ENCODE measurements at regions not wholly inside any gene's neighbourhood (a gene's known extent, or its start where the extent isn't known, plus 50 kb on each side); places are given as distances from the start of the nearest gene placed in this dataset.
"Not testable (repeated sequence)": the region's sequence is repeated elsewhere in the genome, so short reads cannot be mapped to it uniquely, and the experiment has no call there.

DNA sequence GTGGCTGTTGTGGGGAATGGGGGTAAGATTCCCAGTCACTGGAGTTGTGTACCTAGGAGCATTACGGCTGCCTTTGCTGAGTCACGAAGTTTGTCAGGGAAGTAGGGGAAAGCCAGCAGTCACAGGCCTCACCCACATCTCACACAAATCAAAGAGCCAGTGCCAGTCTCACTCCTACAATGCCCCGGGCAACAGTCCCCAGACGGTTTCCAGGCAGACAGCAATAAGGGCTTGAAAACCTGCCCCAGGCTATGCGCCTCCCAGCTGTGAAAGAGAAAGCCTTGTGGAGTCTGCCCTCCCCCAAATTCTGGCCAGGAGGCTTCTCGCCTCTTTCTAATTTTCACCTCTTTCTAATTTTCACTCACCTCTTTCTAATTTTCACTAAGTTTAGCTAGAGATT lies 142.3 kb upstream of the EDNRB start:
- Histone ChIP-seq H3K4me3 (replicated peaks in 1 of 3; ENCODE audit: insufficient read depth in 1 of 3, low read depth in 1 of 3, low read length in 3 of 3) (no peak overlapping the region), H3K9me1 (replicated peaks; ENCODE audit: control insufficient read depth, extremely low read depth, insufficient read depth, low read length) (no peaks in the 10 kb centered on the region), H4K20me1 (replicated peaks; ENCODE audit: control insufficient read depth, extremely low read depth, insufficient read depth, low read length) (no peaks in the 10 kb centered on the region), H3K4me2 (ENCODE audit: insufficient read depth, low read length) (no peak overlapping the region), H3K27me3 (ENCODE audit: control insufficient read depth in 2 of 2, insufficient read depth in 2 of 2, low read length in 2 of 2) (no peaks in the 10 kb centered on the region), H3K79me2 (ENCODE audit: control insufficient read depth, insufficient read depth, low read length) (no peaks in the 10 kb centered on the region), H2AFZ (ENCODE audit: low read depth, low read length) (no peak overlapping the region), H3K4me1 (ENCODE audit: control insufficient read depth, extremely low read depth, insufficient read depth, low read length) (no peaks in the 10 kb centered on the region), H3K27ac (ENCODE audit: insufficient read depth, low read depth, low read length) (no peak overlapping the region), H3K9me3 (replicated peaks; ENCODE audit: control insufficient read depth, insufficient read depth, low read length) (no peaks in the 10 kb centered on the region), H3K9ac (replicated peaks; ENCODE audit: extremely low read depth, insufficient read depth, low read length) (no peak overlapping the region), H3K36me3 (ENCODE audit: control insufficient read depth in 2 of 2, extremely low read depth in 1 of 2, insufficient read depth in 2 of 2, low read length in 2 of 2) (no peaks in the 10 kb centered on the region)
- ChIA-PET CTCF (no interaction called here), POLR2A (no interaction called here)
- dilution Hi-C loops (cut with MboI; ENCODE audit: extremely low pct_ligation_motif_present, low sequenced_read_pairs), result no loop called here
- no peak for TF ChIP-seq EZH2 (IDR thresholded peaks at IDR 0.05; ENCODE audit: borderline replicate concordance, low read depth, low read length, severe bottlenecking)
- TF ChIP-seq, protein P1, sequence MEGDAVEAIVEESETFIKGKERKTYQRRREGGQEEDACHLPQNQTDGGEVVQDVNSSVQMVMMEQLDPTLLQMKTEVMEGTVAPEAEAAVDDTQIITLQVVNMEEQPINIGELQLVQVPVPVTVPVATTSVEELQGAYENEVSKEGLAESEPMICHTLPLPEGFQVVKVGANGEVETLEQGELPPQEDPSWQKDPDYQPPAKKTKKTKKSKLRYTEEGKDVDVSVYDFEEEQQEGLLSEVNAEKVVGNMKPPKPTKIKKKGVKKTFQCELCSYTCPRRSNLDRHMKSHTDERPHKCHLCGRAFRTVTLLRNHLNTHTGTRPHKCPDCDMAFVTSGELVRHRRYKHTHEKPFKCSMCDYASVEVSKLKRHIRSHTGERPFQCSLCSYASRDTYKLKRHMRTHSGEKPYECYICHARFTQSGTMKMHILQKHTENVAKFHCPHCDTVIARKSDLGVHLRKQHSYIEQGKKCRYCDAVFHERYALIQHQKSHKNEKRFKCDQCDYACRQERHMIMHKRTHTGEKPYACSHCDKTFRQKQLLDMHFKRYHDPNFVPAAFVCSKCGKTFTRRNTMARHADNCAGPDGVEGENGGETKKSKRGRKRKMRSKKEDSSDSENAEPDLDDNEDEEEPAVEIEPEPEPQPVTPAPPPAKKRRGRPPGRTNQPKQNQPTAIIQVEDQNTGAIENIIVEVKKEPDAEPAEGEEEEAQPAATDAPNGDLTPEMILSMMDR (IDR thresholded peaks at IDR 0.05; ENCODE audit: extremely low read depth in 1 of 2, insufficient read depth in 1 of 2, low read depth in 1 of 2, low read length in 2 of 2), result no peak
- FAIRE-seq, result no peak
- no TSS peak for BruUV-seq (replicated peaks)
- no peak for DNase-seq (ENCODE audit: low read depth, low spot score)
- intact Hi-C loops (cut with micrococcal nuclease), result no loop called here

DNA sequence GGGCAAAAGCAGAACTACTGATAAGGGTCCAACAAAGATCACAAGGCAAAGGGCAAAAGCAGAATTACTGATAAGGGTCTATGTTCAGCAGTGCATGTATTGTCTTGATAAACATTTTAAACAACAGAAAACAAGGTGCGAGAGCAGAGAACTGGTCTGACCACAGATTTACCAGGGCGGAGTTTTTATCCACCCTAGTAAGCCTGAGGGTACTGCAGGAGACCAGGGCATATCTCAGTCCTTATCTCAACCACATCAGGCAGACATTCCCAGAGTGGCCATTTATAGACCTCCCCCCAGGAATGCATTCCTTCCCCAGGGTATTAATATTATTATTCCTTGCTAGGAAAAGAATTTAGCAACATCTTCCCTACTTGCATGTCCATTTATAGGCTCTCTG lies 138.2 kb upstream of the EDNRB start:
- DNase-seq (ENCODE audit: low read depth, low spot score), result not testable (repeated sequence)

More for the DNA sequence above, 138.2 kb upstream of the EDNRB start:
- H3K79me2 ChIP-seq (ENCODE audit: control insufficient read depth, insufficient read depth, low read length); POLR2A ChIA-PET; H3K9me3 ChIP-seq (replicated peaks; ENCODE audit: control insufficient read depth, insufficient read depth, low read length); H3K4me1 ChIP-seq (ENCODE audit: control insufficient read depth, extremely low read depth, insufficient read depth, low read length); H4K20me1 ChIP-seq (replicated peaks; ENCODE audit: control insufficient read depth, extremely low read depth, insufficient read depth, low read length); intact Hi-C loops (cut with micrococcal nuclease); FAIRE-seq; H3K4me3 ChIP-seq (replicated peaks in 1 of 3; ENCODE audit: insufficient read depth in 1 of 3, low read depth in 1 of 3, low read length in 3 of 3); H3K27ac ChIP-seq (ENCODE audit: insufficient read depth, low read depth, low read length); H3K27me3 ChIP-seq (ENCODE audit: control insufficient read depth in 2 of 2, insufficient read depth in 2 of 2, low read length in 2 of 2); H3K9ac ChIP-seq (replicated peaks; ENCODE audit: extremely low read depth, insufficient read depth, low read length); H3K9me1 ChIP-seq (replicated peaks; ENCODE audit: control insufficient read depth, extremely low read depth, insufficient read depth, low read length); BruUV-seq (replicated peaks); H3K4me2 ChIP-seq (ENCODE audit: insufficient read depth, low read length); CTCF ChIA-PET; H2AFZ ChIP-seq (ENCODE audit: low read depth, low read length); H3K36me3 ChIP-seq (ENCODE audit: control insufficient read depth in 2 of 2, extremely low read depth in 1 of 2, insufficient read depth in 2 of 2, low read length in 2 of 2); dilution Hi-C loops (cut with MboI; ENCODE audit: extremely low pct_ligation_motif_present, low sequenced_read_pairs): not testable (repeated sequence)
